ENCODE measurements at regions not wholly inside any gene's neighbourhood (a gene's known extent, or its start where the extent isn't known, plus 50 kb on each side); places are given as distances from the start of the nearest gene placed in this dataset.
"Not testable (repeated sequence)": the region's sequence is repeated elsewhere in the genome, so short reads cannot be mapped to it uniquely, and the experiment has no call there.

DNA sequence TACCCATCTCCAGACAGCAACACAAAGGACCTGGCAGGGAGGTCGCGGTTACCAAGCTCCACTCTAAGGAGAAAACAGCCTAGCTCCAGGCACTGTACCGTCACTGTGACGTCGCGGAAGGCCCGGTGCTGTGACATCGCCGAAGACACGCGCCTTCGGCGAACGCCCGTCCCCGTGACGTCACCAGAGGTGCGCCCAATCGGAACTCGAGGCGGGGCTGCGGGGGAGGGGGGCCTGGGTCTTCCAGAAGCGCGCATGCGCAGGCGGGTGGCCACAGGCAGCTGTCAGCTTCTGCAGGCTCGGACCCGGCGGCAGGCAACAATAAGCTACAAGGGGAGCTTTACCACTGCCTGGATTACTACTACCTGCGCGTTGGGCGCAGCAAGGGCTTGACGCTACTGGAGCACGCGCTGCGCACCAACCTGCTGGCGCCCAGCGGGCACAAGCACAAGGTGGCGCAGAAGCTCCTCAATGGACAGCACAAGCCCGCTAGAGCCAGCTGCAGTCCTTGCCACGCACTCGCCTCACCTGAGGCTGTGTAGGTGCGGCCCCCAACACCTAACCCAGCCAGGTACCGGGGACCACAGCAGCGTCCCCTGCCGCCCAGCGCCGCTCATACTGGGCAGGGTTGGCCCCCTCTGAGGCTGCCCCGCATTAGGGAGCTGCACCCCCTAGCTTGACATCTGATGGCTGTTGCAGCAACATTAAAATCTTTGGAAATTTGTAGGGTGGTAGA is 208.4 kb downstream of the TPST1 start:
- DNase-seq (ENCODE audit: extremely low read depth, low read depth), result peak; percentile 93

DNA sequence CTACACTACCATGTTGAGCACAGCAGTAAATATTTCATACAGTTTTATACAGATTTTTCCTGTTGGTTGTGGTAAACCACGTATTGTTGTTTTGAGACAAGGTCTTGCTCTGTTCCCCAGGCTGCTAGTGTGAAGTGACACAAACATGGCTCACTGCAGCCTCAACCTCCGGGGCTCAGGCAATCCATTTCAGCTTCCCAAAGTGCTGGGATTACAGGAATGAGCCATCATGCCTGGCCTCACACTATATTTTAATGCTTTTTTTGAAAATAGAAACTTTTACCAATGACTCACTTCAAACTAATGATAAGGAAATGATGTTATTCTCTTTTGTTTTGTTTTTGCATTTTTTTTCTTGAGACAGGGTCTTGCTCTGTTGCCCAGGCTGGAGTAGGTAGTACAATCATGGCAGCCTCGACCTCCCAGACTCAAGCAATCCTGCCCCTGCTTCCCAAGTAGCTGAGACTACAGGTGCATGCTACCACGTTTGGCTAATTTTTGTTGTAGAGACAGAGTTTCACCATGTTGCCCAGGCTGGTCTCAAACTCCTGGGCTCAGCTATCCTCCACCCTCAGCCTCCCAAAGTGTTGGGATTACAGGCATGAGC is 210.6 kb downstream of the TPST1 start:
- no peak for DNase-seq (ENCODE audit: extremely low read depth, low read depth)

DNA sequence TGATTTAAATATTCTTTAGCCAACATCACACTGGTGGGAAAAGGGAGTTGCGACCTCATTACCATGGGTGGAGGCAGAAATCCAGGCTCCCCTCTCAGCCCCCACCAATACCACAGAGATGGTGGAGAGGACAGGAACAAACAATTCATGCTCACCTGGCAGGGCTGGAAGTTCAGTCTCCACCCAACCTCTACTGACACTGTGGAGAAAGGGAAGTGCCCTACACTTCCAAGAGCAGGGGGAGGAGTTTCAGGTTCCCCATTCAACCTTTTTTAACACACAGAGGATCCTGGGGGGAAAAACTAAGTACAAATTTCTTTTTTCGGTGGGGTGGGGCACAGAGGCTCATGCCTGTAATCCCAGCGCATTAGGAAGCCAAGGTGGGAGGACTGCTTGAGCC is 210.1 kb upstream of the KCTD7 start:
- no peak for DNase-seq (ENCODE audit: extremely low read depth, low read depth)

GRCh38 chr7:66419210-66419609 is 209.5 kb upstream of the KCTD7 start:
- no peak for DNase-seq (ENCODE audit: extremely low read depth, low read depth)

GRCh38 chr7:66421830-66422475 is 206.7 kb upstream of the KCTD7 start:
- no peak for DNase-seq (ENCODE audit: extremely low read depth, low read depth)

- no peak for DNase-seq (ENCODE audit: extremely low read depth, low read depth)
These were observed 205.0 kb upstream of the KCTD7 start for GRCh38 chr7:66423729-66424128.

DNA sequence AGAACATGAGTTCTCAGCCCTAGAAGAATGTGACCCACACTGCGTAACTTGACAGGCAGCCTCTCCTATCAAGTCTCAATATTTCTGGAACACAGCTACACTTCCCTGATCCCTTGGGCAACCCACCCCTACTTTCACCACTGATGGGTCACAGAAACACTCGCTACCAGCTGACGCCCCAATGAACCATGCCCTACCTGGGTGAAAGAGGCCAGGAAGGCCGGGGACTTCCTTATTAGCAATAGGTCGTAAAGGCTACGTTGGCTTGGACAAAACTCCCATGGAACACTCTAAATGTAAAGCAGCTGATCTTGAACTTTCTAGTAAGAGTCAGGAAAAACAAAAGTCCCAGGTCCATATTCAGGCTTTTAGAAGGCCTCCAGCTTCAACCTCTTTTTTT is 202.3 kb upstream of the KCTD7 start:
- no peak for DNase-seq (ENCODE audit: extremely low read depth, low read depth)

DNA sequence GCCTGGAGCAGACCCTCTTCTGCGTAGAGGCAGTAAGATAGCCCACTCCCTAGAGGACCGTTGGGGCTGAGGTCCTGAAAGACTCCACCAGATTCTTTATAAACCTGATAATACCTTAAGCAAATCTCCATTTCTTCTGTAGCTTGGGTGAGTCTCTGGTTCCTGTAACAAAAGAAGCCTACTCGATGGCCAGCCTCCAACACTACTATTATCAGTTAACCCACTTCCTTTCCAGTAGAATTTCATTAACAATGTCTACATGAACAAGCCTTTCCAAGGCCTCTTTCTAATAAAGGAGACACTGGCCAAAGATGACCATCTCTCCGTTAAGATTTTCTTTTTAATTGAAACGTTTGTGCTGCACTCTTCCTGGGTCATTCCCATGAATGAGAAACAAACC is 201.7 kb upstream of the KCTD7 start:
- no peak for DNase-seq (ENCODE audit: extremely low read depth, low read depth)

DNA sequence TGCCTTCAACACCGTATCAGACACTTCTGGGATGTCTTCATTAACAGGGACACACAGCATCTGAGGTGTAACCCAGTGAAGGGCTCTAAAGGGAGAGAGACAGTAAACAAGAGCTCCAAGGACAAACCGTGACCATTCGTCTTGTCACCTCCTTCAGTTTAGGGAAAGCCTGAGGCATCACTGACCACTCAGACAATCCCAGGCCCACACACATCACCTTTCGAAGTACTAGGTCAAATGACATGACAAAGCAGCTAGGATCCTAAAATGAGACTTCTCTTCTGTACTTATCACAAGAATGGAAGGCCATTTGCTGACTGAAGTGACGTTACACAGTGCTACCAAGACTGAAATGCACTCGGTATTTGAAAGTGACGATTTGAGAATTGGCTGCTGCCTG is 200.7 kb upstream of the KCTD7 start:
- no peak for DNase-seq (ENCODE audit: extremely low read depth, low read depth)

- DNase-seq (ENCODE audit: extremely low read depth, low read depth), result no peak
These were observed 199.1 kb upstream of the KCTD7 start for GRCh38 chr7:66429498-66430163.

DNA sequence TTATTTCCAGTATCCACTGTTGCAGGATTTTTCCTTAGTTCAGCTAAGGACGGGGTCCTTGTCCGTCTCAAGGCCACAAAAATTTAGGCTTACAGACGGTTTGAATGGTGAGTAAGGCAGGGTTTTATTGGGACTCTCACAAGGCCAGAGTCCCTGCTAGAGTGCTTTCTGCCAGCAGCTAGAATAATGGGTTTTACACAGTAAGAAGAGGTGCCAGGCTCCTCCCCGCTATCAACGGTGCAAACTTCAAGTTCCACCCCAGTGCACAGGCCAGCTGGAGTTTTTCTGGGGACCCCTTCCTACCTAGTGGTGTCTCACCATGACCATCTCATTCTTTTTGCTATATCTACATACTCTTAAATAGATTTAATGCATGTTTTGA is 198.5 kb upstream of the KCTD7 start:
- DNase-seq (ENCODE audit: extremely low read depth, low read depth), result no peak

GRCh38 chr7:66438703-66439405 is 189.8 kb upstream of the KCTD7 start:
- DNase-seq (ENCODE audit: extremely low read depth, low read depth), result not testable (repeated sequence)

DNA sequence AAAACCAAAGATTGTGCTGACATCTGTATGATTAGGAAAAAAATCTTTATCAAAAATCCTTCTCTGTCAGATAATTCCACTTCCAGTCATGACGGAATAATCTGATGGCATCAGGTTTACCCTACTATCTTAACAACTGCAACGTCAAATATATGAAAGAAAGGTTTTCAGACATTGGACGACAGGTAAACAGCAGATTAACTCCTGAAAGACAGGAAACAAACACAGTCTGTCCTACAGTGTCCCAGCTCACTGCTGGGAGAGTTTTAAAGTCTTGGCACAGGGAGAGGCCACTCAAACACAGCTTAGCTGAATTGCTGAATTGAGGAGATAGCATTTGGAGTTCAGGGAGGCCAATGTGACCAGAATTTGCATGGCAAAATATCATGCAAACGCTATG is 186.3 kb upstream of the KCTD7 start:
- no peak for DNase-seq (ENCODE audit: extremely low read depth, low read depth)

DNA sequence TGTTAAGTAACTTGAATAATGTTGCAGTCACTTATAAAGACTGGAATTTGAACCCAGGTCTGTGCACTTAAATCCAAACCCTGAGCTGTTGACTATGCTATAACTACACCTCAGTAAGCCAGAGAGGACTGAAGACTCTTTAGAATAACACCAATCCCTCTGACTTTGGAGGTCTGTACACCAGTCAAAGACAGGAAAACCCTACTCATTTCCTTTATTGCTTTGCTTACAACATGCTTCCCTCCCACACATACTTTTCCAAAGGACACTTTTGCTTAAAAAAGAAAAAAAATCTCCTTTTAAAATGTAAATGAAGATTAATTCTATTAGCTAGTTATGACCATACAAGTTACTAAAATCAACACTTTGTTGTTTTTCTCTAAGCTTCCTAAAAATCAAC is 184.7 kb upstream of the KCTD7 start:
- no peak for DNase-seq (ENCODE audit: extremely low read depth, low read depth)

GRCh38 chr7:66447007-66447406 is 181.7 kb upstream of the KCTD7 start:
- not testable (repeated sequence) for DNase-seq (ENCODE audit: extremely low read depth, low read depth)

GRCh38 chr7:66450814-66451213 is 177.9 kb upstream of the KCTD7 start:
- not testable (repeated sequence) for DNase-seq (ENCODE audit: extremely low read depth, low read depth)

- not testable (repeated sequence) for DNase-seq (ENCODE audit: extremely low read depth, low read depth)
These were observed 177.0 kb upstream of the KCTD7 start for GRCh38 chr7:66451713-66452112.

DNA sequence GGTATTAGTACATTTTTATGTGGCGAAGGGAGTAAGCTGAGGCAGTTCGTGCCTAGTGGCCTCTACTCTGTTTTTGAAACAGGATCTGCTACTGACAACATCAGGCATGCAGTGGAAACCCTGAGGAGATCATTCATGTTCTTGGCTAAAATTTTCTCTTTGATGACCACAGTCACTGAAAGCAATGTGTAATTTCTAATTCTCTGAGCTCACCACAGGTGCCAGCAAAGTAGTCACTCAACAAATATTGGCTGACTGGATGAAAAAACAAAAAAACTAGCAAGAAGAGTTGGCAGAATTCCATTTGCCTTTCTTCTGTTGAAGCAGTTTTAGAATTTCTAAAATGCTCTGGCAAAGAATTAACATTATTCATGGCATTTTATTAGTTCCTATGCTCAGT is 176.5 kb upstream of the KCTD7 start:
- DNase-seq (ENCODE audit: extremely low read depth, low read depth), result no peak

DNA sequence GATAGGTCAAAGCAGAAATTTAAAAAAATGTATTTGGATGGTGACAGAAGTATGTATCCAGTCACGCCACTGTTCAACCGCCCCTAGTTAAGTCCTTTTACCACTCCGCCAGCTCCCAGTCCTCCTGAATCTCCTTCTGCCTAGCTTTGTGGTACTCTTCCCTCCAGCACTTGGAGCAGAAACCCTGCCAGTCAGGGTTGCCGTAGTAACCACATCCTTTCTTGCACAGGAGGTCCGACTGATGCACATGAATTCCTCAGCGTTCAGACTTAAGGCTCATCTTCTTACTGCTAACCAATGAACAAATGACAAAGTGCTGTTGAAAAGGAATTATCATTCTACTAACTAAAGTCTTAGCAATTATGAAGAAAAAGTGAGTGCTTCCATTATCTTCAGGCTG is 175.3 kb upstream of the KCTD7 start:
- no peak for DNase-seq (ENCODE audit: extremely low read depth, low read depth)

DNA sequence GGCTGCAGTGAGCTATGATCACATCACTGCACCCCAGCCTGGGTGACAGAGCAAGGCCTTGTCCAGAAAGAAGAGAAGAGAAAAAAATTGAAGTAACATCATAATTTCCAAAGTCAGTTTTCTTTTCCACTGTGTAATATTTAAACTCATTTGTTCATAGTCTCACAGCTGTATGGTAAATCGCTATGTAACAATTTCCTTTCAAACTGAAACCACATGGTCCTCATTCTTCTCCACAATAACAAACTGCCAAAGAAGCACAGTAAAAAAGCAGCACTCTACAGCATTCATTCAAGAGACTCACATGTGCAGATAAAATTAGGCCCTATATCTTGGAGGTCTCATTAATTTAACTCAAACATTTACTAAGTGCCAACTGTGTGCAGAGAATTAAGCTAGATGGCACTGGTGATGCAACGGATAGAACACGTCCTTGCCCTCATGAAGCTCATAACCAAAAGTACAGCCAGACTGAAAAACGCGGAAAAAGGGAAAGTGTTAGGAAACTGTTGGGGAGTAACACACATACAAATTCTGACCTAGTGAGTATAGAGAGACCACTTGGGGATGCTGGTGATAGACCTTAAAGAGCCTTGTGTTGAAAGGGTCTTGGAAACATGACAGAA is 174.0 kb upstream of the KCTD7 start:
- no peak for DNase-seq (ENCODE audit: extremely low read depth, low read depth)

DNA sequence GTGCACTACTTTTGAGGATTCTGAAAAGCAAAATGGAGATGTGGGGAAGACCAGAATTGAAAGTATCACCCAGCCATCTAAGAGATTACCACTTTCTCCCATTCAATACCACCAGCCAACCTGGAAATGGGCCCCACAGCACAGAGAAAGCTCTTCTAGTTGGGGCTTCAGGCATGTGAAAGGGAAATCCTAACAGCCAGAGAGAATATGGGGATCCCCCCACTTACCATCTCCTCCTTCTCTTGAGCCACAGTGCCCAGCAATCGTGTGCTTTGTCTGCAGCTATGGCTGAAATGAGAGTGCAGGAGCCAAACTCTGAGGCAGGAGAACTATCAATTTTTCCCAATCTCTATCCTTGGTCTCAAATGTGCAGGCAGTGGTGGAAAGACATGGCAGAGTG is 173.2 kb upstream of the KCTD7 start:
- DNase-seq (ENCODE audit: extremely low read depth, low read depth), result not testable (repeated sequence)
